GM12878 (cell line): ENCODE measurements at regions not wholly inside any gene's neighbourhood (a gene's known extent, or its start where the extent isn't known, plus 50 kb on each side); places are given as distances from the start of the nearest gene placed in this dataset.

ENCODE experiments used
- ATAC-seq: fragments of 200-7000 bp; cut with Tn5 transposase; 3 replicates; pipeline ENCODE4 v1.9.1; 2020; ENCODE audit warnings: mild to moderate bottlenecking, moderate library complexity
- BruUV-seq: library from RNA; stranded (reverse); fragments of 400-500 nt; replicated peaks from 2 replicates; lab custom pipeline; 2021; lab: Mats Ljungman, UMichigan
- CTCF ChIA-PET: fragments of 300-600 bp; sonication (Branson Sonifier 250); formaldehyde crosslinking; extraction: SDS; loops from one replicate; lab custom pipeline; 2021; ENCODE audit warnings: inconsistent platforms; lab: Yijun Ruan, JAX
- POLR2A ChIA-PET: fragments of 350-600 bp; formaldehyde crosslinking; extraction: SDS; loops from one replicate; lab custom pipeline; 2021; ENCODE audit warnings: inconsistent platforms; lab: Charles Lee
- RAD21 ChIA-PET: fragments of 300-600 bp; sonication (Branson Sonifier 250); formaldehyde crosslinking; loops from one replicate; lab custom pipeline; 2023; ENCODE audit warnings: antibody characterized with exemption; ENCODE audit not compliant: unreplicated experiment; lab: Charles Lee
- SMC1A ChIA-PET: fragments of 300-600 bp; sonication (Branson Sonifier 250); formaldehyde crosslinking; loops from one replicate; lab custom pipeline; 2023; ENCODE audit not compliant: unreplicated experiment, uncharacterized antibody; lab: Charles Lee
- DNase-seq: peaks from one replicate; pipeline ENCODE4 v3.0.0-alpha.2; 2011; ENCODE audit warnings: low read depth, low spot score
- FAIRE-seq: peaks from 3 replicates; lab custom pipeline; 2011; peaks lifted over from hg19 to GRCh38; lab: Jason Lieb, UNC
- H2AFZ ChIP-seq: 2 replicates; pipeline ENCODE4 v1.6.0; 2011; ENCODE audit warnings: low read depth, low read length, control low read depth; ENCODE audit not compliant: control insufficient read depth
- H3K27ac ChIP-seq: 2 replicates; pipeline ENCODE4 v1.5.1; 2011; ENCODE audit warnings: control low read depth; ENCODE audit not compliant: control insufficient read depth, insufficient read depth
- H3K27me3 ChIP-seq, 2 experiments: replicated peaks in 1 of 2; 2 replicates each; pipeline versions ENCODE4 v1.6.0 to v1.6.1; 2011; ENCODE audit warnings: low read length in 1 of 2; ENCODE audit not compliant: control insufficient read depth in 2 of 2, insufficient read depth in 2 of 2
- H3K36me3 ChIP-seq, 2 experiments: 2 replicates each; pipeline ENCODE4 v1.5.1; 2011; ENCODE audit warnings: low read length in 1 of 2; ENCODE audit not compliant: control insufficient read depth in 2 of 2, insufficient read depth in 2 of 2
- H3K4me1 ChIP-seq: 2 replicates; pipeline ENCODE4 v1.6.1; 2011; ENCODE audit warnings: mild to moderate bottlenecking, low read length, moderate library complexity, mixed read lengths; ENCODE audit not compliant: control insufficient read depth, insufficient read depth
- H3K4me2 ChIP-seq: 2 replicates; pipeline ENCODE4 v1.6.0; 2011; ENCODE audit warnings: control low read depth; ENCODE audit not compliant: control insufficient read depth, insufficient read depth
- H3K4me3 ChIP-seq: fragments of 200-600 bp; sonication (generic); 2 replicates; pipeline ENCODE4 v1.5.1; 2016
- H3K79me2 ChIP-seq: 2 replicates; pipeline ENCODE4 v1.6.0; 2011; ENCODE audit warnings: low read length; ENCODE audit not compliant: control insufficient read depth, insufficient read depth
- H3K9ac ChIP-seq: 2 replicates; pipeline ENCODE4 v1.8.0; 2011; ENCODE audit warnings: low read length, control low read depth, mixed read lengths; ENCODE audit not compliant: control insufficient read depth, insufficient read depth
- H3K9me3 ChIP-seq: replicated peaks from 3 replicates; pipeline ENCODE4 v1.5.1; 2011; ENCODE audit warnings: mild to moderate bottlenecking, low read length; ENCODE audit not compliant: control insufficient read depth, insufficient read depth
- H4K20me1 ChIP-seq: 2 replicates; pipeline ENCODE4 v1.6.0; 2011; ENCODE audit not compliant: control insufficient read depth, insufficient read depth
- CTCF ChIP-seq, 3 experiments: IDR thresholded peaks in 2 of 3; conservative IDR thresholded peaks in 1 of 3; 2 replicates each; pipeline ENCODE4 v1.5.1; 2011; ENCODE audit warnings: low read depth in 3 of 3, low read length in 3 of 3, mild to moderate bottlenecking in 3 of 3, control low read depth in 2 of 3, moderate library complexity in 2 of 3, inconsistent platforms in 1 of 3, mixed read lengths in 1 of 3; ENCODE audit not compliant: control insufficient read depth in 2 of 3, insufficient read depth in 1 of 3; ENCODE audit errors: extremely low read depth in 1 of 3
- IRF5 ChIP-seq: fragments of 450-650 bp; IDR thresholded peaks from 2 replicates; pipeline ENCODE4 v1.6.1; 2017; ENCODE audit warnings: borderline replicate concordance
- ZBTB4 ChIP-seq: fragments of 450-650 bp; formaldehyde crosslinking; IDR thresholded peaks from 2 replicates; pipeline ENCODE4 v1.4.0; 2022; ENCODE audit warnings: mild to moderate bottlenecking, moderate library complexity
- WGBS: methylation state at CpG from one replicate; pipeline ENCODE4 v1.1.6; 2016; ENCODE audit warnings: low lambda C conversion rate; ENCODE audit not compliant: insufficient replicate concordance, insufficient coverage; ENCODE audit errors: missing lambda C conversion rate; 5-methylcytosine and 5-hydroxymethylcytosine counted together
- in situ Hi-C: fragments of 300-500 bp; cut with MboI; formaldehyde crosslinking; loops from 9 replicates; pipeline ENCODE4 v1.14.3; 2018; ENCODE audit warnings: mixed read lengths
- intact Hi-C: fragments of 100-400 bp; cut with micrococcal nuclease; formaldehyde crosslinking; loops from one replicate; pipeline ENCODE4 v1.14.2; 2022; ENCODE audit not compliant: unreplicated experiment

GRCh38 chr11:134734894-134735293 lies 322.9 kb upstream of the B3GAT1 start (continued):
- TF ChIP-seq ZBTB4 (CRISPR knock-in tag) (no peak), CTCF (IDR thresholded peaks at IDR 0.05 in 2 of 3, conservative IDR thresholded peaks at IDR 0.05 in 1 of 3; ENCODE audit: control insufficient read depth in 2 of 3, extremely low read depth in 1 of 3, insufficient read depth in 1 of 3, low read depth in 3 of 3, low read length in 3 of 3) (no peak)

GRCh38 chr11:134734141-134734845 lies 322.3 kb upstream of the B3GAT1 start:
- SMC1A ChIA-PET = no interaction called here
- DNase-seq (no peak), FAIRE-seq (no peak), ATAC-seq (no peak)
- H3K27me3 ChIP-seq = no peaks in the 10 kb centered on the region
- 42% methylated on average over 6 of the region's 9 CpGs for WGBS
- no peaks in the 10 kb centered on the region for H3K36me3 ChIP-seq
- H3K9ac ChIP-seq = no peak overlapping the region
- RAD21 ChIA-PET = no interaction called here
- no peak overlapping the region for H3K4me2 ChIP-seq
- POLR2A ChIA-PET = no interaction called here
- CTCF ChIA-PET = no interaction called here
- in situ Hi-C loops (no loop called here), intact Hi-C loops (no loop called here)
- H4K20me1 ChIP-seq = no peaks in the 10 kb centered on the region
- H3K4me3 ChIP-seq = no peak overlapping the region
- H3K4me1 ChIP-seq = no peaks in the 10 kb centered on the region
- no peaks in the 10 kb centered on the region for H3K9me3 ChIP-seq
- H3K27ac ChIP-seq = no peak overlapping the region
- no TSS peak for BruUV-seq
- H2AFZ ChIP-seq = no peak overlapping the region
- no peaks in the 10 kb centered on the region for H3K79me2 ChIP-seq
- TF ChIP-seq IRF5 = no peak
- TF ChIP-seq, all 136 proteins: peak for 0
